ENCODE measurements at regions not wholly inside any gene's neighbourhood (a gene's known extent, or its start where the extent isn't known, plus 50 kb on each side); places are given as distances from the start of the nearest gene placed in this dataset.
"Not testable (repeated sequence)": the region's sequence is repeated elsewhere in the genome, so short reads cannot be mapped to it uniquely, and the experiment has no call there.

DNA sequence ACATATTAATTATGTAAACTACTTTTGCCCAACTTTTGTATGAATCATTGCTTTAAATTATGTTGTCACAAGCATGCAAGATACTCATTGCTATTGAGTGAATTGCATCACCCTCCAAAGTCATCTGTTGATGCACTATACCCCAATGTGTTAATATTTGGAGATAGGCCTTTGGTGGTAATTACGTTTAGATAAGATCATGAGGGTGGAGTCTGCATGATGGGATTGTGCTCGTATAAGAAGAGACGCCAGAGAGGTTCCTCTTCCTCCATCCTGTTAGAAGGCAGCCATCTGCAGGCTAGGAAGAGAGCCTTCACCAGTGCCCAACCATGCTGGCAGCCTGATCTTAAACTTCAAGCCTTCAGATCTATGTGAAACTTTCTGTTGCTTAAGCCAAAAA is 95.3 kb upstream of the MAGI2 start:
- ATAC-seq (no peak), DNase-seq (ENCODE audit: low spot score) (no peak)
- intact Hi-C loops (cut with DNase I) = no loop called here

DNA sequence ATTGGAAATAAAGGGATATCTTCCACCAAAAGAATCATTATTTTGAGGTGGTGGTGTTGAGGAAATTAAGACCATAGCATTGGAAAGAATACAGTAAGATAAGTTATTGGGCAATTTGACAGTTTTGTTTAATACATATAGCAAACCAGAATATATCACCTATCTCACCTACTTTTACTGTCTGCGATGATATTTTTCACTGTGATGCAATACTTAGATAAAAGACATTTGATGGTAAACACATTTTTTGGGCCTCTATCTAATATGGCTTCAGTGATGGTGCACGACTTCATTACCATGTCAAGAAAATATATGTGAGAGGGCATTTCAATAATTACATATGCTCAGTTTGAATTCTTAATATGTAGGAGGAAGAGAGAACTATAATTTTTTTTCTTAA is 93.7 kb upstream of the MAGI2 start:
- ATAC-seq (no peak), DNase-seq (ENCODE audit: low spot score) (no peak)
- intact Hi-C loops (cut with DNase I) = no loop called here

DNA sequence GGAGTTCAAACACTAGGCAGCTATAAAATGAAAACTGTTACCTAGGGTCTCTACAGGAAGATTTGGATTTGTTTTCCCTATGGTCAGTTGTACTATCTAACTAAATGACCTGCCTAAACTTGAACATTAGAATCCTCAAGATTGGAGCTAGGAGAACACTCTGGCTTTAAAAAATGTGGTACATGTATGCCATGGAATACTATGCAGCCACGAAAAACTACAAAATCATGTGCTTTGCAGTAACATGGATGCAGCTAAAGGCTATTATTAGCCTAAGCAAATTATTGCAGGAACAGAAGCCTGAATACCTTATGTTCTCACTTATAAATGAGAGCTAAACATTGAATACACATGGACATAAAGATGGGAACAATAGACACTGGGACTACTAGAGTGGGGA is 87.1 kb upstream of the MAGI2 start:
- intact Hi-C loops (cut with DNase I) = no loop called here
- ATAC-seq (no peak), DNase-seq (ENCODE audit: low spot score) (no peak)

- intact Hi-C loops (cut with DNase I) = no loop called here
Measured at GRCh38 chr7:79534128-79534527, 80.7 kb upstream of the MAGI2 start.

GRCh38 chr7:79531905-79532664 is 78.6 kb upstream of the MAGI2 start:
- ATAC-seq = peak; percentile 53
- intact Hi-C loops (cut with DNase I) = no loop called here
- DNase-seq (ENCODE audit: low spot score) = no peak

More at GRCh38 chr7:79534128-79534527, 80.7 kb upstream of the MAGI2 start:
- DNase-seq (ENCODE audit: low spot score) = no peak
- ATAC-seq = no peak

GRCh38 chr7:79531116-79531515 is 77.6 kb upstream of the MAGI2 start:
- no peak for ATAC-seq
- DNase-seq (ENCODE audit: low spot score) = no peak
- intact Hi-C loops (cut with DNase I) = no loop called here

DNA sequence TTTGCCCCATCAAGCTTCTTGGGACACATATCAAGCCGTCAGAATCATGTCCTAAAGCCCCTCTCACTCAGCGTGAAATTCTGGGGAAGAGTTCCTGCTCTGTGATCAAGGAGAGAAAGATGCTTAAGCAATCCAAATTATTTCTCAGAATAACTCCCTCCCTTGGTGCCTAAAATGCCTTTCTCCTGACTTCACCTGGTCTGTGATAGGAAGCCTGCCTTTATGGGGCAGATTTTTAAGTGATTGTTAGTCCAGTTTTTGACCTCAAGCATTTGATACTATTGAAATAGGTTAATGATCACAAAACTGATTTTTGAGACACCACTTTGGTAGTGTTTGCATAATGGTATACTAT is 76.4 kb upstream of the MAGI2 start:
- intact Hi-C loops (cut with DNase I) = no loop called here
- no peak for ATAC-seq
- DNase-seq (ENCODE audit: low spot score) = no peak

GRCh38 chr7:79529214-79529880 is 75.9 kb upstream of the MAGI2 start:
- no peak for ATAC-seq
- DNase-seq (ENCODE audit: low spot score) = no peak
- intact Hi-C loops (cut with DNase I) = no loop called here

GRCh38 chr7:79528421-79528820 is 75.0 kb upstream of the MAGI2 start:
- ATAC-seq = no peak
- intact Hi-C loops (cut with DNase I) = no loop called here
- no peak for DNase-seq (ENCODE audit: low spot score)

- intact Hi-C loops (cut with DNase I) = no loop called here
- no peak for DNase-seq (ENCODE audit: low spot score)
- no peak for ATAC-seq
Measured at GRCh38 chr7:79524048-79524447, 70.6 kb upstream of the MAGI2 start.

GRCh38 chr7:79523436-79523835 is 70.0 kb upstream of the MAGI2 start:
- ATAC-seq (no peak), DNase-seq (ENCODE audit: low spot score) (no peak)
- intact Hi-C loops (cut with DNase I) = no loop called here

DNA sequence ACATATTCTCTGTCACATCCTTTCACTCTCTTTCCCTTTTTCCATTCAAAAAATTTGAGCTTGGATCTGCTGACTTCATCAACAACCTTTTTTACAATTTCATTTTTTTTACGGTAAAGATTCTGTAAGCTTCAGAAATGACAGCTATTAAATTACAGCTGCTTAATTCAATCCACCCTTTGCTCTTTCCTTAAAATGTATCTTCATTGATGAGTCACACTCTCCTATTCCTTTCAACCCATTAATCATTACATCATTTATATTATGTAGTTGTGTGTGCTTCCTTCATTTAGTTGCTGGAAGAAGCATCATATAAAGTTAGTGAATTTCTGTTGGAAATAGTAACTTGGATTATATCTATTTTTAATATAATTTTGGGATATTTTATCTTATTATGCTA is 67.1 kb upstream of the MAGI2 start:
- ATAC-seq (no peak), DNase-seq (ENCODE audit: low spot score) (no peak)
- intact Hi-C loops (cut with DNase I) = no loop called here

GRCh38 chr7:79515358-79515757 is 61.9 kb upstream of the MAGI2 start:
- DNase-seq (ENCODE audit: low spot score) (no peak), ATAC-seq (no peak)
- intact Hi-C loops (cut with DNase I) = no loop called here

DNA sequence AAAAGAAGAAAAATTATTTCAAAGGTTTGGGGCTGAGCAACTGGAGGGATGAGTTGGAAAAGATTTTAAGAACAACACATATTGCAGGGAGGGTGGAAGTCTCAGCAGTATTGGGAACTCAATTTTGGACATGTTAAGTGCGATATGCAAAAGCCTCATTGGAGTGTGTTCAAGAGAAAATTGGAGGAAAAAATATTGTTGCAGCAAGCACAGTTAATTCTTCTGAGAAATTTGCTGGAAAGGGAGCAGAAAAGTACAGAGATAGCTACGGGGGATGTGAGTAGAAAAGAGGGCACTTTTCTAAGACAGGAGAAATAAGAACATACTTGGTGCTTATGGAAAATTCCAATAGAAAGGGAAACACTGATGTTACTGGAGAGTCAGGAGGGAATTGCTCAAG is 59.8 kb upstream of the MAGI2 start:
- DNase-seq (ENCODE audit: low spot score) (no peak), ATAC-seq (no peak)
- intact Hi-C loops (cut with DNase I) = no loop called here

GRCh38 chr7:79512261-79512660 is 58.8 kb upstream of the MAGI2 start:
- no peak for DNase-seq (ENCODE audit: low spot score)

GRCh38 chr7:79511056-79511455 is 57.6 kb upstream of the MAGI2 start:
- intact Hi-C loops (cut with DNase I); DNase-seq (ENCODE audit: low spot score); ATAC-seq: not testable (repeated sequence)

More at GRCh38 chr7:79512261-79512660, 58.8 kb upstream of the MAGI2 start:
- intact Hi-C loops (cut with DNase I) = no loop called here
- ATAC-seq = no peak

DNA sequence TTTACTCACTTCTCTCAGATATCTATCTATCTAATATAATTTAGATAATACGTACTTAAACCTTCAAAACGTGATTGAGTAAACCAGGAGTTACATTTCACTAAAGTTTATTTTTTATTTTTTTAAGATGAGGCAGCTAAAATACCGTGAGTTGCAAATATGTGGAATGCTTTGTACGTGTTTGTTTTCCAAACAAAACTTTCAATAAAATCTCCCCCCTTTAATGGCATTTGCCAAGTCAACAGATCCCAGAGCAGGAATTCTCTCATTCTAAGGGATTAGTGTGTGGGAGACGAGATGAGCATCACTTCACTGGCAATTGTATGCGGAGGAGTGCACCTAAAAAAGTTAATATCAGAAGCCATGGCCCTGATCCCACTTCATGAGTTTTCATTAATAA is 53.7 kb upstream of the MAGI2 start:
- no peak for DNase-seq (ENCODE audit: low spot score)
- ATAC-seq = no peak
- intact Hi-C loops (cut with DNase I) = no loop called here

DNA sequence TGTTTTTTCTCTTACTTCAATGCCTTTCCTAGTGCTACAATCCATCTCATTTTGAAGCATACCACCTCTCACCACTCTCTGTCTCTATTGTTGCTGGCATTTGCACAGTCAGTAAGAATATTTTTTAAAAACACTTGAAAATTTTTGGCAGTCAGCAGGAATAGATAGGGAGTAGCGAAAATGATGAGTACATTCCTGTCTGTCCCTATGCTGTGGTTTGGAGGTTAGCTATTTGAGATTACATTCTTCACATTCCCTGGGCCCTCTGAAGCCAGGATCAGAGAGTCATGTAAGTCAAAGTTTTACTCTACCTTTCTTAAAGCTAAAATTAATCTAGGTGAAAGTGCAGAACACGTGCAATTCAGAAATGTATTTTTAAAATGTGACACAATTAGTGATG is 53.0 kb upstream of the MAGI2 start:
- intact Hi-C loops (cut with DNase I) = no loop called here
- DNase-seq (ENCODE audit: low spot score) (no peak), ATAC-seq (no peak)

GRCh38 chr7:79504607-79505389 is 51.3 kb upstream of the MAGI2 start:
- intact Hi-C loops (cut with DNase I) = no loop called here
- ATAC-seq (peak; percentile 56), DNase-seq (ENCODE audit: low spot score) (peak; percentile 50)
